ENCODE measurements at regions not wholly inside any gene's neighbourhood (a gene's known extent, or its start where the extent isn't known, plus 50 kb on each side); places are given as distances from the start of the nearest gene placed in this dataset.

GRCh38 chr3:143208976-143209714 is 89.6 kb downstream of the CHST2 start:
- DNase-seq, result no peak

- no peak for DNase-seq
Measured at GRCh38 chr3:143209715-143210059, 90.1 kb downstream of the CHST2 start.

- DNase-seq, result no peak
Measured at GRCh38 chr3:143210141-143210540, 90.6 kb downstream of the CHST2 start.

- DNase-seq, result no peak
Measured at GRCh38 chr3:143215059-143215458, 95.5 kb downstream of the CHST2 start.

Data from inflammatory macrophage treated with lipopolysaccharide for 4 hours (primary cell).